G401.6 (cell line): ENCODE measurements at regions not wholly inside any gene's neighbourhood (a gene's known extent, or its start where the extent isn't known, plus 50 kb on each side); places are given as distances from the start of the nearest gene placed in this dataset.

Experiments used
- FAIRE-seq: peaks from 2 replicates; lab custom pipeline; 2012; peaks lifted over from hg19 to GRCh38; lab: Jason Lieb, UNC

DNA sequence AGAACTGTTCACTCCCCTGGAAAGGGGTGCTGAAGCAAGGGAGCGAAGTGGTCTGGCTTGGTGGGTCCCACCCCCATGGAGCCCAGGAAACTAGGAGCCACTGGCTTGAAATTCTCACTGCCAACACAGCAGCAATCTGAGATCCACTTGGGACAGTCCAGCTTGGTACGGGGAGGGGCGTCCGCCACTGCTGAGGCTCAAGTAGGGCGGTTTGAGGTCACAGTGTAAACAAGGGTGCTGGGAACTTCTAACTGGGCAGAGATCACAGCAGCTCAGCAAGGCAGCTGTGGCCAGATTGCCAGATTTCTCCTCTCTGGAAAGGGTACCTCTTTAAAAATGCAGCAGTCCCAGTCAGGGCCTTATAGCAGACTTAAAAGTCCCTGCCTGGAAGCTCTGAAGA is 53.9 kb upstream of the GALNTL6 start:
- no peak for FAIRE-seq

DNA sequence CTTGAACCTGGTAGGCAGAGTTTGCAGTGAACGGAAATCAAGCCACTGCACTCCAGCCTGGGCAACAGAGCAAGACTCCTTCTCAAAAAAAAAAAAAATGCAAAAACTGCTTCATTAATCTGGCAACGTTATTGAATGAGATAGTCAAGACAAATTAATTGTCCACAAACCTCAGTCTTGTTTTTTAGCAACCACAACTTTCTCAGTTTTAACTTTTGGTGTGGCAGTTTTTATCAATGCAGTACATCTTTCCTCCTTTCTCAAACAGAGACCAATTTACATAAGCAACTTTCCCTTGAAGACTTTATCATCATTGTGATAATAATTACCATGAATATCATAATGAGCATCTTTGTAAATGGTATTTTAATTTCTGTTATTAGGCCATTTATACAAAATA is 61.7 kb upstream of the GALNTL6 start:
- no peak for FAIRE-seq

DNA sequence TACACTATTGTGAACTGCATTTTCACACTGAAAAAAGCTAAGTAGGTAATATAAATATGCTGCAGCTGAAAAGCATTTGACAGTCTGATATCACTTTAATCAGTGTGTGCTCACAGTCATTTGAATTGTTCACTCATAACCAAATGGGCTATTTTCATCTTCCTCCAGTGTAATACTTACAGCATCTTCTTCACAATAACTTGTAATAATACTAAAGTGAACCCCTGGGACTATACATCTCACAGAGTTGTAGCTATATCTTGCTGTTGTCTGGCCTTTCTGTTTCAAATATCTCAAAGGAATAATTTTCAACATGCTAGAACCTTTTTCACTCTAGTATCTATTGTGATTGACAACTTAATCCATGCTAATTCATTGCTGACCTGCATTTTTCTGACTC is 66.8 kb upstream of the GALNTL6 start:
- no peak for FAIRE-seq

DNA sequence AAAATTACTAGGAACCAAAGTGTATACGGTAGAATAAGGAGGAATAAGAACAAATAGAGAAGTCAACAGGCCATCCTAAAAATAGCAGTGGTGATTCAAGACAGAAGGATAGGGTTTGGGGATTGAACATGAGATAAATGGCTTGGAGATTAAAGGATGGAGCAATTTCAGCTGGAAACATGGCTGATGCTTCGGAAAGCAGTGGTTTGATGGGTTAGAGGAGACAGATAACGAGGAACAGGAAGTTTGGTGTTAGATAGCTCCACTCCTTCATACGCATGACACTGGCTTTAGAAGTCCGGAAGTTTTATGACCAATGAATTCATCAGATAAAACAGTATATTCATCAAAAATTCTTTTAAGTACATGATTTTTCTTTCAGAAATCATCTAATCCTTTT is 70.8 kb upstream of the GALNTL6 start:
- FAIRE-seq = no peak

DNA sequence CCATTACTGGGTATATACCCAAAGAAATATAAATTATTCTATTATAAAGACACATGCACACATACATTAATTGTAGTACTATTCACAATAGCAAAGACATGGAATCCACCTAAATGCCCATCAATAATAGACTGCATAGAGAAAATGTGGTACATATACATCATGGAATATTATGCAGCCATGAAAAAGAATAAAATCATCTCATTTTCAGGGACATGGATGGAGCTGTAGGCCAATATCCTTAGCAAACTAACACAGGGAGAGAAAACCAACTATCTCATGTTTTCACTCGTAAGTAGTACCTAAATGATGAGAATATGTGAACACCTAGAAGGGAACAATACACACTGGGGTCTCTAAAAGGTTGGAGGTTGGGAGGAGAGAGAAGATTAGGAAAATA is 86.0 kb upstream of the GALNTL6 start:
- FAIRE-seq = no peak

DNA sequence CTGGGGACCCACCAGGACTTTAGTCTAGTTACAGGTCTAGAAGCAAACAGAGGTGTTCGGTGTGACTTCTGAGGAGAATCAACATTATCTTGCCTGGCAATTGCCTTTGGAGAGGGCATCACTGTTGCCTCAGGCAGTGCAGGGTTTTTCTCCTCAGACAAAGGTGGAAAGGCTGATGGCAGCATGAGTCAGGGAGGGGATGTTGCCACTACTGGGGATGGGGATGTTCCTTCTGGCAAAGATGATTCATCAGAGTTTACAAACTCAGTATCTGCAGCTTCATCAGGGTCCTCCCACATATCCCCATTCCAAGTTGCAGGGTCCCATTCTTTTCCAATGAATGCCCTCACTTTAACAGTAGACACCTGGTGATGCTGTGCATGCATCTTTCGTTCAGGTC is 91.3 kb upstream of the GALNTL6 start:
- no peak for FAIRE-seq

DNA sequence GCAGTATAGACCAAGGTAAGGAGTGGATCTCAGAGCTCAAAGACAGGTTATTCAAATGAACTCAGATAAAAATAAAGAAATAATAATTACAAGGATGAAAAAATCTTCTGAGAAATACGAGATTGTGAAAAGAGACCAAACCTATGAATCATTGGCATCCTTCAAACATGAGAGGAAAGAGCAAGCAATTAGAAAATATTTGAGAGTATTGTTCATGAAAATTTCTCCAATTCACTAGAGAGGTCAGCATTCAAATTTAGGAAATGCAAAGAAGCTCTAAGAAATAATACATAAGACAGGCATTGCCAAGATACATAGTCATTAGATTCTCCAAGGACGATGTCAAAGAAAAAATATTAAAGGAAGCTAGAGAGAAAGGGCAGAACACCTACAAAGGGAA is 93.5 kb upstream of the GALNTL6 start:
- FAIRE-seq = no peak

DNA sequence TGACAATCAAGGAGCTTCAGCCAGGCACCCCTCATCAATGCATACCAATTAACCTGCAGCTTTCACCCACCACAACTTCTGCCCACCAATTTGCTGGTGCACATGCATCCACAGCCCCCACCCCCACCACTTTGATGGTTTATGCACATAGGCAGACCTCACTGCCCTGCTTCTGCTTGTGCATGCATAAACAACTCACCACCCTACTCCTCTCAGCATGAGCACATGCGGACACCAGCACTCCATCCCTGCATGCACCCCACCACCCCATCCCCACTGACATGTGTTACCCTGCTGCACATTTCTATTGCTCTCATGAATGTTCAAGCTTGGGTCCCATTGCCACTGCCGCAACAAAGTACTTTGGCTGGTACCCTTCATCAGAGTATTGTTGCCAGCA is 94.5 kb upstream of the GALNTL6 start:
- FAIRE-seq = no peak

DNA sequence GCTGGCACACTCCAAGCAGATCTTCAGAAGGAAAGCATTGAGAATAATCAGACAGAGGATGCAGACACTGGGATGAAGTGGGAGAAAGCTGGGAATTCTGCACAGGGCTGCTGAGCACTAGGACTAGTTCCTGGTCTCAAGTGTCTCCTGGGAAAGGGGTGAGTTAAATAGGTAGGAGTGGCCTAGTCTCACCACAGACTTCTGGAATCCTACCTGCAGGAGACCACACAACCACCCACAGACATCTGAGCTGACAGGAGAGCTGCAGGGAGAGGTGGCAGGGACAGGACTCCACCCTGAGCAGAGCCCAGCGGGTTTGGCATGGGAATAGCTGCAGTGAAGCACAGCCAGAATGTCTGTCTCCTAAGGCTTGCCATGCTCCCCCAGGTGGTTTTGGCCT is 95.1 kb upstream of the GALNTL6 start:
- FAIRE-seq = no peak

DNA sequence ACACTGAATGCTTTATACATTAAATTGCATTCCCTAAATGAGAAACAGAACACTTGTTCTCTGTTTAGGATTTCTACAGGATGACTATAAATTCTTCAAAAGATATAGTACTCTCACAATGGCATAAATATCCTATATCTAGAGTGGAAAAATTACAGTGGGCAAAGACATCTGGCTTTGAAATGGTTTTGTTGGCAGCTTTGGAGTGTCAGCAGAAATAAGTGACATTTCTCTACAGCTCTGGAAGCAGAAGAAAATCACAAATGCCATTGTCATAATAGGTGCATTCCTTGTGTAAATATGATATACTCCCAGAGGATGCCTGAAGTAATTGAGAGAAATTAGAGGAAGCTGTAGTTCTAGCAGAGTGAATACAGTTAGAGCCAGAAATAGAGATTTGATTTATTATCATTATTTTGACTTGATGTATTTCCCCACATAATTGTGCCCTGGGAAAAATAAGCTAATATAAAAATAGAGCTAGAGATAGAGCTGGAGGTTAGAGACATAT is 95.9 kb upstream of the GALNTL6 start:
- no peak for FAIRE-seq

DNA sequence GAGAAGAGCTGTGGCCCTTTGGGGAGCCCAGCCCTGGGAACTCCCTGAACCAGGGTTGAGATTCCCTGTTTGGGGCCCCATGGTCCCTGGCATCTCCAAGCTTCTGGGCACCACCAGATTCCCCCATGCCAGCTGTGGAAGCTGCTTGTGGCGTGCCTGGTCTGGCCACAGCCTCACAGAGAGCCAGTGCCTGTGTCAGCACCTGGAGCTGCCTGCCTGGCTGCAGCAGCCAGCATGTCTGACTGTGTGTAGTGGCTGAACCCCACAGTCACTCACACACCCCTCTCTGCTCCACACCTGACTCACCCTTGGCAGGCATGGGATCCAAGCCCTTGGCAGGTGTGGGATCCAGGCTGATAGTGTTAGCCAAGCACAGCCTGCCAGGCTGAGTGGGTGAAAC is 97.2 kb upstream of the GALNTL6 start:
- FAIRE-seq = no peak

DNA sequence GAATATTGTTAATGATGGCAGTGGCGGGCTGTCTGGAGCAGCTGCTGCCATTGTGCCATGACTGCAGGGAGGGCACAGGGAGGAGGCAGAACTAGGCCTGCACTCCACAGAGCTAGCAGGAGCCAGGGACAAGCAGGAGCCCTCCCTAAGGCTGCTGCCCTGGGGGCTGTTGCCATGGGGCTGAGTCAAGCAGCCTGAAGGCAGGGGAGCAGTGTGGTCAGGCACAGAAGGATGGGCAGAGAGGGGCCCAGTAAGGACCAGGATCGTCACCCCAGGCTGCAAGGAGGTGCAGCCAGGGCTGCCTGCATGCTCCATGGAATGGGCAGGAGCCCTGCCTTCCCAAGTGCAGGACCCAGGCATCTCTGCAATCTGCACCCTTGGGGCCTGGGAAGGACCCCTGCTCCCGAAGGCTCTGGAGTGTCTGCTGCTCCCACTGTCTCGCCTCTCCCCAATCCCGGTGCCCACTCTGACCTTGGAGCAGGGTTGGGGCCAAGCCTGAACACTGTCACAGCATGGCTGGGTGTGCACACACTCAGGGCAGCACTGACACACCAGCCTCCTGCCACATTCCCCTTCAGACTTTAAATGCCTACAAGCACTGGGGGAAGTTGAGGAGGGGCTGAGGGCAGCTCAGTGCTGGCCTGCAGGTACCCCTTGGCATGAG is 98.3 kb upstream of the GALNTL6 start:
- no peak for FAIRE-seq

DNA sequence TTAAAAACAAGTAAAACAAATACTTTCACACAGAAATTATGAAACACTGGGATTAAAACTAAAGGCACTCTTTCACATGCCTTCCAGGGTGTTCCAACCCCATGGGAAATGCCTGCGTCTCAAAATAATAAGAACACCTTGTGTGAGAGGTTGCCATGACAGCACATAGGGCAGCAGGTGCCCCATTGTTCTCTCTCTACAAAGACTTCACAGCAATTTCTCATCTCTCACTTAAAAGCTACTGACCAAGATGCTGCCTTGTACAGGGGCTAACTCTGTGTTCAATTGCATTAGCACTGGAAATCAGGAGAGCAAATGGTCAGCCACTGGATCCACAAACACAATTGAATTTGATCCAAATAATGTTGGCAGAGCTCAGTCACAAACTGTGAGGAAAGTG is 102.5 kb upstream of the GALNTL6 start:
- FAIRE-seq = no peak

DNA sequence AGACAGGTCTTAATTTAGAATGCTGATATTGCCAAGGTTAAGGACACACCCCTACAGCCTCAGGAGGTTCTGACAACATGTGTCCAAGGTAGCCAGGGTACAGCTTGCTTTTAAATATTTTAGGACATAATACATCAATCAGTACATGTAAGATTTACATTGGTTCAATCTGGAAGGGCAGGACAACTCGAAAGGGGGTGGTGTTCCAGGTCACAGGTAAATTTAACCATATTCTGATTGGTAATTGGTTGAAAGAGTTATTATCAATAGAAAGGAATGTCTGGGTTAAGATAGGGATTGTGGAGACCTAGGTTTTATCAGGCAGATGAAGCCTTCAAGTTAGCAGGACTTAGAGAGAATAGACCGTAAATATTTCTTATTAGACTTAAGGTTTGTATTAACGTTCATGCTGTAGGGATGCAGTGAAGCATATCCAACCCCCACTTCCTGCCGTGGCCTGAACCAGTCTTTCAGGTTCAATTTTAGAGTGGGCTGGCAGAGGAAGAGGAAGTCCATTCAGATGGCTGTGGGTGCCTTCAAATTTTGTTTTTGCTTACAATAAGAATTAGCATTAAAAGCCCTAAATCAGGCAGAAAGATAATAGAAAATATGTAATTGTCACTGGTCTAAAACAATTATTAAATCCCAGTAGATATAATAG is 136.5 kb upstream of the GALNTL6 start:
- no peak for FAIRE-seq

DNA sequence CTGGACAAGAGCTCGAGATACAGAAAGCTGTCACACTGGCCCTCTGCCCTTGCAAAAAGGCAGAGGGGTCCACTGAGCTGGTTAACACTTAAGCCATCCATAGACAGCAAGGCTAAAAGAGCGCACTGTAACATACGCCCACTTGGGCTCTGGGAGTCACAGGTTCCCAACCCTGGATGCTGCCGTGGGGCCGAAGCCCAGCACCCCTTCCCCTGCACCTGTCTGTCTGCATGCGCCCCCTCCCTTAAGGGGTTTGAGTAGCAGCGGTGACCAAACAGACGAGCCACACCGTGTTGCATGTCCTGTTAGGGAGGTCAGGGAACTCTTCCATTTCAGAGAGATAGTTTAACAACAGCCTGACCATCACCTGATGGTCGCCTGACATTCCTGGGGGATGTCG is 138.4 kb upstream of the GALNTL6 start:
- no peak for FAIRE-seq

DNA sequence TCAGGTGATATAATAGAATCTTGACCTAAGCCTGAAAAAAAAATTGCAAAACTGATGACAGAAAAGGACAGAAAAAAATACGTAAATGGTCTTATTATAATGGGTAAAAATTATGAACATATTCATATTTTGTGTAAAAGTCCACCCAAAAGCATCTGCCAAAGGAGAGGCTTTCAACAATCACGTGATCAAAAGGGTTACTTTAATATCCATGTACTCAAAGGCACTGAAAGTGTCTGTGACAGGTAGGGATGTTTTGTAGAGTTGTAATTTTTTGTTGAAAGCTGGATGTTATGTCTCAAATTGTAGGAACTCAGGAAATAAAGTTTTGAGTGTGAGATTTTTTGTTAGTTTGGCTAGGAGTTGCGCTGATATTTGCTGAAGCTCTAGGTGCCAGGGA is 144.8 kb upstream of the GALNTL6 start:
- FAIRE-seq = no peak

DNA sequence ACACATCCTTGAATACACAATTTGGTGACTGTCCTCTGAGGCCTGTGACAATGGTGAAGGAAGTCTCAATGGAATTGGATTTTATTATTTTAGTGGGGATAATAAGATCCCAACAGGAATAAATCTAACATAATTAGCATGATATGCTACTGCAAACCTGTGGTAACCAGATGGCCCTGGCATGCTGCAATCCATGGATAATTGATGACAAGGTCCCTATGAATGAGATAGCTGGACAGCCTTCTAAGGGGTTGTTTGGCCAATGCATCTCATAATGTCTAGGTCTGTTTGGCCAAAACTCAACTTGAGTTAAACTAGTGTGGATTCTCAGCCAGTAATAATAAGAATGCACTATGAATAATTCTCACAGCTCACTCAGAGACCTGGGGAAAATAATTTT is 145.3 kb upstream of the GALNTL6 start:
- no peak for FAIRE-seq

DNA sequence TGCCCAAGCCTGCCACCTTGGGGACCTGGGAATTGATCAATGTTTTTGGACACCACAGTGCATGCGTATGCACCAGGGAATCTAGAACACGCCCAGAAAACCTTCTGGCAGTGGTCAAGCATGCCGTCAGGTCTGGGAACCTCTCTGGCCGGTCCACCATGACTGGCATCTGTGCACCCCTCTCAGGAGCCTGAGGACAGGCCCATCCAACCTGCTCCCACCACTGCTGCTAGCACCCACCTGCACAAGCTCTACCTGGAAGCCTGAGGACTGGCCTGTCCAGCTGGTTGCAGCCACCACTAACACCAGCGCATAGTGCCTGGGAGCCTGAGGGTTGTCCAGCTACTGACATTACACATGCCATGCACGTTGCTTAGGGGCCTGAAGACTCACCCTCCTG is 162.1 kb upstream of the GALNTL6 start:
- FAIRE-seq = no peak

DNA sequence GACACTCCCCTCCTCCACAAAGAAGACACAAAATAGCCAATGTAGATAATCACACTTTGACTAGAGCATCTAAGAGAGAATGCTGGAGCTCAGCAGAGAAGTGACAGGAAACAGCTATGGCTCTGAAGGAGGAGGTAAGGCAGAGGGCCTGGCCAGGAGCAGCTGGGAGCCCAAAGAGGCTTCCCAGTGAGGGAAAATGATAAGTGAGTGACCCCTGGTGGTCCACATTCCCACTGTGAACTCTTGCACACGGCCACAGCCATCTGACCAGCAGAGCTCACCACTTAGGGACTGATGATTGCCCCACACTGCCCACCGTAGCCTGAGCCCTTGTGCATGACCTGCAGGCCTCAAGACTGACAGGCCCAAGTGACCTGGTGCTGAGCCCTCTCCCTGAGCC is 162.7 kb upstream of the GALNTL6 start:
- no peak for FAIRE-seq

DNA sequence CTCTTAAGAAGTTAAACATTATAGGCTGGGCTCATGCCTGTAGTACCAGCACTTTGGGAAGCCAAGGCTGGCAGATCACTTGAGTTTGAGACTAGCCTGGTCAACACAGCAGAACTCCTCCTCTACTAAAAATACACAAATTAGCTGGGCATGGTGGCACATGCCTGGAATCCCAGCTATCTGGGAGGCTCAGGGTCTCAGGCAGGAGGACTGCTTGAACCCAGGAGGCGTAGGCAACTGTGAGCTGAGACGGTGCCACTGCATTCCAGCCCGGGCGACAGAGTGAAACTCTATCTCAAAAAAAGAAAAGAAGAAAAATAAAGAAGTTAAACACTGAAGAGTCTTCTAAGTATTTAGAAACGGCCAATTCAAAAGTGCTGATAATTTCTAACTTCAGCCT is 164.3 kb upstream of the GALNTL6 start:
- FAIRE-seq = no peak

DNA sequence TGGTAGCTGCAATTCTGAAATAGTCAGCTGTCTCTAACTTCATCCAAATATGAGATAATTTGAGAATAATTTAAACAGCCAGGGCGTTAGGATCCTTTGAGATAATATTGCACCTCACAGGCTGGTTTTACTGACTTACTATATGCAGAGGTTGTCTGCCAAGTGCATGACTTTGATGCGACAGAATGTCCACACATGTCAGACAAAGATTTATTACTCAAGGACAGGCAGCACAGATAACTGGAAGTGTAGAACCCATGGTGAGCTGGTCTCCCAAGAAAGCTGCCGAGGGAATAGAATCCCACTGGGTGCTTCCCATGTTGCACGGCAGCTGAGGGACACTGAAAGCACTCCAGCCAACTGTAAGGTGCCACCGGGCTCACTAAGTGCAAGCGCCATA is 166.2 kb upstream of the GALNTL6 start:
- no peak for FAIRE-seq

DNA sequence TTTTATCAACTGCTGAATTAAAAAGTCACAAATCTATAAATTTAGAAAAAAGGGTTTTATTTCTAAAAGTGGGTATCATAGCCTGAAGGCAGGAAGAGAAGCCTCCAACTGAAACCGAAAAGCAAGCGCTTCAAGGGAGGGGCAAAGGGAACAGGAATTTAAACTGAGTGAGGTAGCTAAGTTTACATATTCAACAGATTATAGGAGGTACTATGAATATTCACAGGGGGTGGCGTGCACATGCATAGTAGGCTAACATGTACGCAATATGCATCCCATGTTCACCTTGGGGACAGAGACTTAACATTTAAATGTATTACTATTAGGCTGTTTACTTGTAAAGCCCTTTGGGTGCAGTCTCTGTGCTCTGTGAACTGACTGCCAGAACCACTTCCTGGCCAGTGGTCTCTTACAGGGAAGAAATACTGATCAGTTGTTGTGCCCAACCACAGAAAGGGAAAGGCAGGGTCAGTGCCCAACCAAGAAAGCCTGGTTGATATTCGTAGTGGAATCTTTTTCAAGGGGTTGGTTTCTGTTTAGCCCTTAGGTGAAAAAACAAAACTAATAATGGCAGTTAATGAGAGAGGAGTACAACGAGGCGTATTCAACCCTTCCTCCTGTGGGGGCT is 168.7 kb upstream of the GALNTL6 start:
- FAIRE-seq = no peak

DNA sequence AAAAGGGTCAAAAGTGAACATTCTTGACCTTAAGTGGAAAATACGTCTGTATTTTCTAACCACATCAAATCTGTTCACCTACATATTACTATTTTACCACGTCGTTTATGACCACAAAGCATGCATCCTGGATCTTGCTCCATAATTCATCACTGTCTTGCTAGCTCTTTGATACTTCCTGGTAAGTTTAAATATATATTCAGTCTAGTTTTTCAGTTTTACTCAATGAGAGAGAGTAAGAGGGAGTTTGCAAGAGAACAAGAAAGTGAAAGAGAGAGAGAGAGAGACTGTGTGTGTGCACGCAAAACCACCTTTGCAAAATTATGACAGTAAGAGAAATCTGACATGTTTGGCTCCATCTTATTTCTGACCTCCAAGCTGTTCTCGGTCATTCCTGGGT is 173.7 kb upstream of the GALNTL6 start:
- FAIRE-seq = no peak

DNA sequence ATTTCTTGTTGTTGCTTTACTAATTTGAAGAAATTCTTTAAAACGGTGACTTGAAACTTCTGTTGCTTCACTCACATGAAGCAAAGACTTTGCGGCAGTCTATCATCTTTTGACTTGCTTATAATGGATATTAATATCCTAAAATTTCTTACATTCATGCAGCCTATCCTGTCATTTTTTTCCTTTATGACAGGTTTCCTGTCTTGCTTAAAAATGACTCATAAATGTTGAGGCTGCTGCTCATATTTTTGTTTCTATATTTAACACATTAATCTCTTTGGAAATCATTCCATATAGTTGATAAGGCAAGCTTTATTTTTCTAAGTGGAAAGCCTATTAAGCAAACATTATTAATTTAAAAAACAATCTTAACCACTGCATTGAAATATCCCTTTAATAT is 176.6 kb upstream of the GALNTL6 start:
- FAIRE-seq = no peak
